ENCODE measurements at regions not wholly inside any gene's neighbourhood (a gene's known extent, or its start where the extent isn't known, plus 50 kb on each side); places are given as distances from the start of the nearest gene placed in this dataset.

GRCh38 chr4:152266831-152267480, 268.9 kb downstream of the FBXW7 start:
- H3K4me1 ChIP-seq (ENCODE audit: insufficient read depth, low read length), result no peaks in the 10 kb centered on the region
- H2BK12ac ChIP-seq (ENCODE audit: insufficient read length, low read depth, low read length), result no peak overlapping the region
- H3K56ac ChIP-seq (ENCODE audit: insufficient read length, low read depth, low read length), result no peak overlapping the region
- no peak overlapping the region for H2BK120ac ChIP-seq (ENCODE audit: low read depth, low read length, poor library complexity, severe bottlenecking)
- H3K23me2 ChIP-seq (ENCODE audit: insufficient read length, low read depth, low read length, poor library complexity, severe bottlenecking), result no peaks in the 10 kb centered on the region
- H3K4me1 Mint-ChIP-seq, result no peaks in the 10 kb centered on the region
- no peak for DNase-seq
- H3K27ac ChIP-seq (ENCODE audit: insufficient read length, low read depth, low read length), result no peak overlapping the region
- no peak overlapping the region for H2BK20ac ChIP-seq (ENCODE audit: low read depth, low read length, poor library complexity, severe bottlenecking)
- no peak overlapping the region for H3K27ac Mint-ChIP-seq
- no peaks in the 10 kb centered on the region for H3K9me3 Mint-ChIP-seq
- no peak overlapping the region for H2BK5ac ChIP-seq (ENCODE audit: insufficient read length, low read length)
- H4K20me1 ChIP-seq (ENCODE audit: control insufficient read depth, insufficient read depth, insufficient read length), result no peaks in the 10 kb centered on the region
- H3K27me3 ChIP-seq (ENCODE audit: insufficient read depth, low read length), result no peaks in the 10 kb centered on the region
- no peak overlapping the region for H3T11ph ChIP-seq (ENCODE audit: low read length)
- no peak for TF ChIP-seq CTCF (conservative IDR thresholded peaks at IDR 0.05)
- no peaks in the 10 kb centered on the region for H3K79me1 ChIP-seq (ENCODE audit: insufficient read depth, low read depth, low read length, poor library complexity, severe bottlenecking)
- no peak overlapping the region for H4K8ac ChIP-seq (replicated peaks; ENCODE audit: insufficient read length, low read depth, low read length)
- H2BK15ac ChIP-seq (ENCODE audit: low read depth, low read length), result no peak overlapping the region
- H3K23ac ChIP-seq (ENCODE audit: insufficient read length, low read depth, low read length), result no peak overlapping the region
- WGBS (ENCODE audit: extremely low coverage, insufficient read length, low lambda C conversion rate), result no CpG with 5 or more reads among the region's 3 CpGs
- no peak overlapping the region for H4K91ac ChIP-seq (ENCODE audit: insufficient read length, low read depth, low read length)
- no peak overlapping the region for H3K4ac ChIP-seq (ENCODE audit: low read depth, low read length)
- H3K4me2 ChIP-seq (ENCODE audit: insufficient read depth, insufficient read length, low read length), result no peak overlapping the region
- no peaks in the 10 kb centered on the region; the same call in 1 of the 2 replicates for H3K27me3 Mint-ChIP-seq (ENCODE audit: low read depth)
- H3K14ac ChIP-seq (ENCODE audit: insufficient read depth, low read length), result no peak overlapping the region
- no peaks in the 10 kb centered on the region for H3K79me2 ChIP-seq (ENCODE audit: insufficient read depth, low read length)
- no peak overlapping the region for H2AK5ac ChIP-seq (ENCODE audit: insufficient read length, low read length)
- H4K5ac ChIP-seq (ENCODE audit: insufficient read length, low read depth, low read length), result no peak overlapping the region
- H3K4me3 Mint-ChIP-seq, result no peak overlapping the region
- H3K9me3 ChIP-seq (ENCODE audit: control insufficient read depth, low read depth, low read length), result no peaks in the 10 kb centered on the region
- no peak overlapping the region for H2AFZ ChIP-seq (ENCODE audit: low read length)
- H3K9ac ChIP-seq (ENCODE audit: extremely low read depth, insufficient read length, low read length), result no peak overlapping the region
- no peaks in the 10 kb centered on the region for H3K36me3 Mint-ChIP-seq (ENCODE audit: insufficient read depth in 1 of 3, low read depth in 3 of 3)
- no peak overlapping the region for H3K18ac ChIP-seq (ENCODE audit: insufficient read length, low read depth, low read length)
